ENCODE measurements at regions not wholly inside any gene's neighbourhood (a gene's known extent, or its start where the extent isn't known, plus 50 kb on each side); places are given as distances from the start of the nearest gene placed in this dataset.

DNA sequence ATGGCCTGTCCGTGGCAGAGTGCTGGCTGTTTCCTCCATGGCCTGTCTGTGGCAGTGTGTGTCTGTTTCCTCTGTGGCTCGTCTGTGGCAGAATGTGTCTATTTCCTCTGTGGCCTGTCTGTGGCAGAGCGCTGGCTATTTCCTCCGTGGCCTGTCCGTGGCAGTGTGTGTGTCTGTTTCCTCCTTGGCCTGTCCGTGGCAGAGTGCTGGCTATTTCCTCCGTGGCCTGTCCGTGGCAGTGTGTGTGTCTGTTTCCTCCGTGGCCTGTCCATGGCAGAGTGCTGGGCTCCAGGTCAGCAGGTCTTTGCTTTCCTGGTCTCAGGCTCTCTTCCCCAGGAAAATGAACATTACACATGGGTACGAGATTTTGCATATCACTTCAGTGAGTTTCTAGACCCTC, 138.4 kb upstream of the IPO9 start:
- DNase-seq: no peak

DNA sequence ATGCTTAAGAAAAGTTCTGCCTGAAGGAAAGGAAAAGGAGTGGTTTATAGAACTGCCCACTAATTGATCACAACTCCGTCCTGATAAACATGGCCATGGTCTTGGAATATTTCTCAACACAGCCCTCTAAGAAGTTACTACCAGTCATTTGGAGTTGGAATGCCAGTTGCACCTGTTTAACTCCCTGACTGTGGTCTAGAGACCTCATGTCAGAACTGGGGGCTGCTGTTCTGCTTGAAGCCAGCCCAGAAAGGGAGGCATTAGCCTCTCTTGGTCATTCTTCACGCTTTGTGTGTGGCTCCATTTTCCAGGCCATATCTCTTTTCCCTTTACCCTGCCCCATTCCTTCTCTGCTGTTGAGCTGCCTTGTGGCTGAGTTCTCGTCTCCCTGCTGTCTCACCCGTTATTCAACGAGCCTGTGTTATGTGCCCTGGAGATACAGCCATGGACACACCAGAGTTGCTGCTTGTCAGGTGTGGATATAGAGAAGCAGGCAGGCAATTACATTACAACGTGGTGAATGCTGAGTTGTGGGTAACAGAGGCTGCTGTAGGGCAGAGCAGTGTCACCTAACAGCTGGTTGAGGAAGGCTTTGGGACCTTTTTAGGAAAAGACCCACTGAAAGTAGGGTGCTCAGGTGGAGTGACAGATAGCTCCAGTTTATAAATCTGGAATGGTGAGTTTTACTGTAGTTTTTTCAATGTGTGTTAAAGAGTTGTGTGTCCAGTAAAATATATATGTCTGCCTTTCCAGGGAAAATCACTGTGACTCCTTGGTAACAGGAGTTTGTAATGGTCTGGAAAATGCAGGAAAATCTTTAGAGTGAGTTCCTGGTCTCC, 137.0 kb upstream of the IPO9 start:
- DNase-seq: no peak

DNA sequence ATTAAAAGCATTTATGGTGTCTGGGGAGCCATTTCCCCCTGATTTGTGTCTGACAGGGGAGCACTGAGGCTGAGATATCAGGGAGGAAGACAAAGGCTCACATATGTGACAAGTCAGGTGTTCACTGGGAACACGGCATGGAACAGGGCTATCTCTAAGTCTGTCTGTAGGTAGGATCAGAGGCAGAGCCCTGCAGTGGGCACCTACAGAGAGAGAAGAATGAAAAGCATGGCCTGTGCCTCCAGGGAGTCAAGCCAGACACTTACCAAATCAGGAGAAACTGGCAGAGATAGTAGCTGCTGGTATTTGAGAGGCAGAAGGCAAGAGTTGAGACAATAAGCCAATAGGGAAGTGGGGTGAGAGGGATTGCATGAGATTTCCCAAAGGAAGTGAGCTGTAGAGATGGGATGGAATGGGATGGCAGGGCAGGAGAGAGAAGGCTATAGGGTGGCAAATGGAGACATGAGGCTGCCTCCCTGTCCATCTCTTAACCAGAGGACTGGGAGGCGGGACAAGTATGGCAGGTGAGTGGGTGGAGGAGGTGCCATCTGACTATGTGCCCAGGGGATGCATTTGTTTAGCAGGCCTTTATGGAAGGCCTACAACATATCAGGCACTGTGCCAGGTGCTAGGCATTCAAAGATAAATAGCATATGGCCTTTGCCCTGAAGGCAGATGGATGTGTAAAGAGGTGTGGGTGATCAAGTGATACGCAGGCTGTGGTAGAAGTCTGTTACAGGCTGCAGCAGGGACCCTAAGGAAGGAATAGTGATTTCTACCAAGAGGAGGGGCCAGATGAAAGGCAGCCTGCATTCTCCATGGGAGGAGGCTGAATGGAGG, 136.2 kb upstream of the IPO9 start:
- DNase-seq: no peak

DNA sequence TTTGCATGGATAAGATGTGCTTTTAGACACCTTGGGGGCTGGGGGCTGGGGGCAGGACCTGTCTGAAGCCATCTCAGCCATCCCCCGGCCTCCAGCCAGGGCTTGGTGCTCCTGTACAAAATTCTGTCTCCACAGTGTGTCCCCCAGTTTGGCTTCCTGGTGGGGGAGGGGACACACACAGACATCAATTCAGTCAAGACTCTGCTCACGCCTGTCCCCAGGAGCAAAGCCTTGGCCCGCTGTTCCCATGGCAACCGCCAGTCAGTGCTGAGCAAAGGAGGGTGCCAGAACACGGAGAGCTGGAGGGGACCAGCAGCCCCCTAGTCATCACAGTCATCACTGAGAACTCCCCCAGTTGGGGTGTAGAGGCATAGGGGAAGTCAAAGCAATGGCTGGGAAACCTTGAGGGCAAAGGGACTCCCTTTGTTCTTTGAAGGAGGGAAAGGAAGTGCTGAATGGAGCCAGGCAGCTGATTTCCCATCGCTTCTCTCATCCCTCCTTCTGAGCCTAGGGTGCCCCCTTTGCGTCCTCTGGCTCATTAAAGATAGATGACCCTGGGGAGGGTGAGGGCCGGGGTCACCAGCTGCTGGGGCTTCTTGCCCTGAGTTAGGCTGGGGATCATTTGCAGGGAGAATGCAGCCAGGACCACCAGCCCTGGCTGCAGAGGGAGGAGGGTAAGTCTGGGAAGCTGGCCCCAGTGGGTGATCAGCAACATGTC, 134.9 kb upstream of the IPO9 start:
- DNase-seq: no peak

DNA sequence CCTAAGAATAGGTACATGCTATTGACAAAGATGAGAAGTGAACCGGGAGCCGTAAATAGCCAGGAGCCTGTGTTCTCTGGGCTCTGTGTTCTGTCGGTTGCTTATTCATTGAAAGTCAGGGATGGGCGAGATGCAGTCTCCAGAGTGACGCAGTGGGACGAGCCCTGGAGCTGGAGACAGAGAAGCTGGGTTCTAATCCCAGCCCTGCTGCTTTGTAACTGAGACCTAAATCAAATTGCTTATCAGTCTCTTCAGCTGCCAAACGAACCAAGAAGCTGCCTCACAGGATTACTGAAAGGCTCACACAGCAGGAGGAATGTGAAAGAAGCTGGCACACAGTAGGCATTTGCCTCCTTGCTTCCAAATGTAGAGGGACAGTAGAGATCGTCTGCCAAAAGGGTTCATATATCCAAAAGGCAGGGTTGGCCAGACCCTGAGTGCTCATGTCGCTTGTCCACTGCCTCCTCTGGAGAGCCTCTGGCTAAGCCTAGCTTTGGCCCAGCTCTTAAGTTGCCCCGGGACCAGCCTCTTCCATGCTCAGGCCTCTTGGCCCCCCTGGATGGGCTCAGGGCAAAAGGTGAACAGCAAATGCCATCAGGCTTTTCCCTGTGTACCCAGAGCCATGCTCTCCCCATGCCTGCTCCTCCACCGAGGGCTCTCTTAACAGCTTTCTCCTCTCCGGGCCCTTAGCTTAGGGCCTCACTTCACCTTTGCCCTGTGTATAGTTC, 134.2 kb upstream of the IPO9 start:
- DNase-seq: no peak

DNA sequence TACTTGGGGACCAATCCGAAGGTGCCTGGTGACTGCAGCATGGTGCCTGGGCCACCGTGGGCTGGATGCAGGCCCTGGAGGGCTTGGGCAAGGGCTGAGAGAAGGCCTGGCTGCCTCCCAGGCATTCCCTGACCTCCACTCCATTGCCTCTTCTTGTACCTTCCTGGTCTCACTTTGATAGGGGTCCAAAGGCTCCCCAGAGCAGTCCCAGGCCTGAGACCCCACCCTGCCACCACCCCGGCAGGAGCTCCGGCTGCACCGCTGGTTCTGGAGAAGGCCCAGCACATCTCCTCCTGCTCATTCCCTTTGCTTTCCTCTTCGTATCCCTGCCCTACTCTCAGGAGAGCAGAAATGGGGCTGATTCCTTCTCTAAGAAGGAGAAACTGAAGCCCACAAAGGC, 133.3 kb upstream of the IPO9 start:
- DNase-seq: no peak

DNA sequence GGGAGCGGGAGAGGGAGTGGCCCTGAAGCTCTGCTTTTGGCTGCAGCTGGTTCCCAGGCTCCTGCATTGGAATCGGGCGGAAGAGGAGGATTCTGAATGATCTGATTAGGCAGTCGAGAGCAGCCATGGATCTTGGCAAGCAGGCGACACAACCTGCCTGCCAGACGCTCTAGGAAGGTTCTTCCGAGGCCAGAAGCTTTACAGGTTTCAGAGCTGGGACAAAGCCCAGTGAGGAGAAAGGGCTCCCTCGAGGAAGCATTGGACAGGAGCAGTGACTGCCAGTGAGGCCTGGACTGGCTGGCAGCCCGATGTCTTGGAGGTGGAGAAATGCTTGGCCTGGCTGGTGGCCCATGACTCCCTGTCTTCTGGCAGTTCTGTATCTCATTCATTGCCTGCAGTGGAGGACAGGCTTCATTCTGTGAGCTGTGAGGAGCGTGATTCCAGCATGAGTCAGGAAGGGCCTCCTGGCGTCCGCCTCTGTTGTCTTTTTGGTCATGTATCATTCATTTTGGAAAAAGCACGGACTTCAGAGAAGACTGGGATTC, 132.7 kb upstream of the IPO9 start:
- no peak for DNase-seq

DNA sequence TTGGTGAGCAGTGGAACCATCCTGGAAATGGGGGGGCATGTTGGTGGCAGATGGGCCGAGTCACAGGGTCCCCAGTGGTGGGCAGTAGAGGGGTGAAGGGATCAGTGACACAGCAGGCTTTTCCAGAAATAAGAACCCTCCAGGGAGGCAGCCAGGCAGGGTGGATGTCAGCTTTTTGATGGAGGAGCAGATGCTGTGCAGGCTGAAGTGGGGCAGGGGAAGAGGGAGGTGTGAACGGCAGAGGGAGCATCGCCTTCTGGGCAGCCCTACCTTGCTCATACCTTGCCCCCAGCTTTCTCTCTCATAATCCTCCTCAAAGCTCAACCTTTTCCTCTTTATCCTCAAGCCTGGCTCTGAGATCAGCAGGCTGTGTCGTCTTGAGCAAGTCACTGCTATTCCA, 131.8 kb upstream of the IPO9 start:
- DNase-seq: no peak

DNA sequence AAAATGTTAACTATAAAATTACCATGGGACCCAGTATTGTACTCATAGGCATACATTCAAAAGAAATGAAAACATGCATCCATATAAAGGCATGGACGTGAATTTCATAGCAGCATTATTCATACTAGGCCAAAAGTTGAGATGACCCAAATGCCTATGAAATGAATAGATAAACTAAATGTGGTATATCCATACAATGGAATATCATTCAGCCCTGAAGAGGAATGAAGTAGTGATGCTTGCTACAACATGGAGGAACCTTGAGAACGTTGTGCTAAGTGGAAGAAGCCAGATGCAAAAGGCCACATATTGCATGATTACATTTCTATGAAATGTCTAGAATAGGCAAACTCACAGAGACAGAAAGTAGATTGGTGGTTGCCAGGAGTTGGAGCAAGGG, 127.1 kb upstream of the IPO9 start:
- DNase-seq: no peak

DNA sequence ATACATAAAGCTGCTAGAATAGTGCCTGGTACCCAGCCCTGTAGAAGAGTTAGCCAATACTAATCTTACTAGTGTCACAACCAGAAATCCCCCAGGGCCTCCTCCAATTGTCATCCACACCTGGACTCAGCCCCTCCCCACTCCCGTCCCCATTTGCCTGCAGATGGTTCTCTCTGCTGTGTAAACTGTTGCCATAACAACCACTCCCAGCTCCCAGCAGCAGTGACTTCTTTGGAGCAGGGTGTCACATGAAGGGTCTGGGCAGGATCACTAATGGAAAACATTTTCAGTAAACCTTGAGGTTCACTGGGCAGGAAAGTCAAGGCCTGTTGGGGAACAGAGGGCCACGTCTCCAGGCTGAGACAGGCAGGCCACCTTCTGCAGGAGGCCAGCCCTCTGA, 126.0 kb upstream of the IPO9 start:
- DNase-seq: peak; percentile 97

DNA sequence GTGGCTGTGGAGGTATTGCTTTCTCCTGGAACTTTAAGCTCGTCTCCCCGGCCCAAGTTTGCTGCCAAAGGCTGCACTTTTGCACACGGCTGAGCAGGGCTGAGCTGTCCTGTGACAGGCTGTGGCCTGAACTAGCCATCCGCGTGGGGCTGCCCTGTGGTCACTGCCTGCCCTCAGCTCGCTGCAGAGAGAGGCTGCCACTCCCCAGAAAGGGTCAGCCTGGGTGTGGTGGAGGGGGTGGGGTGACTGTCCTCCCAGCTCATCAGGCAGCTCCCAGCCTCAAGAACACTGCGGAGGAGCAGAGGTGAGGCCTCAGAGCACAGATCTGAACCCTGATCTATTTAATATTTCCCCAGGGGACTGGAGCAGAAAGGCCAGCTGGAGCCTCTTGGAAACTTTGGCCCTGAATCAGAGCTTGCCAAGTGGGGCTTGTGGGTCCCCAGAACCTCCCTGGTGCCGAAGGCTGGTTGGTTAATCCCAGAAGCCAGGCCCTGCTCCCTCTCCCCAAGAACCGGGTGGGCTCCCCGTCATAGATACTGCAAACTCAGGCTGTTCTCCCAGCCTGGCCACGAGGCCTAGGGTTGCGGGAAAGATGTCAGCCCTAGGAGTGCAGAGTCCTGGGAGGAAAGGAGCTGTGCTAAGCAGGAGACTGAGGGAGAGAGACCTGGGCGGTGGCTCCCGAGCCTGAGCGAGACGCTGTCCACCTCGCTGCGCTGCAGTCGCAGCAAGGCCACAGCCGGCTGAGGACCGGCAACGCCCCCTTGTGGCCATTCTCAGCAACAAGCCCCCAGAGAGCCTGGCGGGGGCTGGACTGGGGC, 125.1 kb upstream of the IPO9 start:
- peak; percentile 83 for DNase-seq

DNA sequence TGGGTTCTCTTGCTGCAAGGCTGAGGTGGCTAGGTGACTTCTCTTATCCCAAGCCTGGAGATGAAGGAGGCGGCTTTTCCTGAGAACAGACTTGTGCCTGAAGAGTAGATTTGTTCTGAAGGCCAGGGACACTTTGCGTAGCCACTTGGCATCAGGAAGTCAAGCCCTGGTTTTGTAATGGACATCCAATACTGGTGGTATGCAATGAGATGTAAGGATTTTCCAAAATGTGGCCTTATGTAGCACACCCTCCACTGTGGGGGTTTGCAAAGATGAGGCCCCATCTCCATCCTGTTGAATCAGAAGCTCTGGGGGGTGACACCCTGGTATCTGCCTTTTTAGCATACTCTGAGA, 124.5 kb upstream of the IPO9 start:
- no peak for DNase-seq

DNA sequence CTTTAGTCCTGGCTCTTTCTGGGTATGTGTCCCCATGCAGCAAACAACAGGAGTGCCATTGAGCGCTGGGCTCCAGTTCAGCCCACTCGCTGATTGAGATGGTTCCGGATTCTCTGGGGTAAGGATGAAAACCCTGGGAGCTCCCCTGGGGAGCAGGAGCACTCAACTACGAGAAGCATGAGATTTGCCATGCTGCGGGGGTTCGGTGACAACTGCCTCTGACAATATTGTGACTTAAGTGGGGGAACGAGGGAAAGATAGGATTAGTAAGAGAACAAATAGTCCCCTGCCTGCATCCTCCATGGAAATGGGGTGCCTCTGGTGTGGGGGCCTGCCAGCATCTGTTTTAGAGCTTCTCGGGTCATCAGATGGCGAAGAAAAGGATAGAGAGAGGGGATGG, 123.6 kb upstream of the IPO9 start:
- no peak for DNase-seq

DNA sequence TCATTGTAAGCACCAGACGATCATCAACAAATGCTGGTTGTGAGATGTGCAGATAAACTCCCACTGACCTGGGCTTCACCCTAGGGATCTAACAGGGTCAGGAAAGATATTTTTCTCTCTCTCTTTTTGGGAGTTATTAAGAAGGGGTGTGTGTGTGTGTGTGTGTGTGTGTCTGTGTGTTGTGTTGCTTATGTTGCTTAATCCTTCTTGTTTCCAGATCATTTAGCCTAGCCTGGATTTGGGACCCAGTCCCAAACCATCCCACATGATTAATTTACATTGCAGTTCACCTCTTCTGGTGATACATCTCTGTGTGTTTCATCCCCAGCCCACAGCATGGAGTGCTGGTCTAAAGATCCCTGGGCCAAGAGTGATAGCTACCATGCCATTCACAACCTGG, 122.8 kb upstream of the IPO9 start:
- no peak for DNase-seq

DNA sequence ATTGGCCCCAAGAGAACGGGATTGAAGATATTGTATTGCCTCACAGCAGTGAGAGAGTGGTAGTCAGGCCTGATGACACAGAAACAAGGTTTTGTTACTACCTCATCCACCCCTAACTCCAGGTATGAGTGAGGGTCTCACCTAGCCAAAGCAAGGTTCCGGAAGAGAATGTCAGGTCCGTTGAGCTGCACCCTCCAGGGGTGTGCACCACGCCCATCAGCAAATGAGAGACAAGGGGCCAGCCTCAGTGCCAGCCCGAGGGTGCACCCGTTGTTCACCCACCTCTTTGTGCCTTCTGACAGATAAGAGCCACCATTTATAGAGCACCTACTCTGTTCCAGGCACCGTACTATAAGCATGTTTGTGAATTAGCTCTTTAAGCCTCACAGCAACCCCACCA, 121.9 kb upstream of the IPO9 start:
- DNase-seq: no peak

DNA sequence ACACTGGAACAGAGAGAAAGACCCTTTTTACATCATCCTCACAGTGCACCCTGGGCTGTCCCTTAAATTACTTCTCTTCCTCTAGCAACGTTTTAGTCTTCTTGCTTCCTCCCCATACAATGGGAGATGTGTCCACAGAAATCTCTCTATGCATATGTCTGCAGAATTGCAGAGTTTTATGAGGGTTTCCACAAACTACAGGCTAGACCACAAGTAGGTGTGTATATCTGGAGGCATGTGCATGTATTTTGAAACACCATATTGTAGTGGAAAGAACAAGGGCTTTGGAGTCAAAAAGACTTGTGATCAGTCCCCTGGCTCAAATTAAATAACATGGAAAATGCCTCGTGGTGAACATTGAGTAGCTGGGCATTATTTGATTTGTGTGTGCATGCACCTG, 121.3 kb upstream of the IPO9 start:
- no peak for DNase-seq

DNA sequence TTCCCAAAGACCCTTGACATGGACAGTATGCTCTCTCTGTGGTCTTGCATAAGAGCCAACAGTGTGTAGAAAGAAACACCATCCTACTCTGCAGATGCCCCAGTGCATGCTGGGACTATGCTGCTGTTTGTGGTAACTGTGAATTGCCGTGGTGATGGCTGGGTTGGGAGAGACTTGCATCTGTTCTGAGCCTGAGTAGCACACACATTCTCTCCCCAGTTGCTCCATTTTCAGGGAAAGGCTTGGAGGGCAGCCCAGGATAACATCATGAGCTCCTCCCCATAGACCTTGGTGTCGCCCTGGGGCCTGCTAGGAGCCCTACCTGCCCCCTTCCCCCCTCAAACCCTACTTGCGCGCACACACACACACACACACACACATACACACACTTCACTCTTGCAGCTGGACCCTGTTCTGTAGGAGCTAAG, 120.9 kb upstream of the IPO9 start:
- peak; percentile 52 for DNase-seq

DNA sequence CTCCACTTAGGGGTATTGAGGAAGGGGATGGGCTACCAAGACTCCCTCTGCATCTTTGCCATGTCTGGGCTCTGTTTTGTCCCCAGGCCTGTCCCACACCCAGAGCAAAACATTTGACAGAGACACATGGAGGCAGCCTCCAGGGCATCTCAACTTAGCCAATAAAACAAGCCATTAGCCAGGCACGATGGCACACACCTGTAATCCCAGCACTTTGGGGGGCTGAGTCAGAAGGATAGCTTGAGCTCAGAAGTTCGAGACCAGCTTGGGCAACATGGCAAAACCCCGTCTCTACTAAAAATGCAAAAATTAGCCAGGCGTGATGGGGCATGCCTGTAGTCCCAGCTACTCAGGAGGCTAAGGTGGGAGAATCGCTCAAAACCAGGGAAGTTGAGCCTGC, 120.3 kb upstream of the IPO9 start:
- no peak for DNase-seq

DNA sequence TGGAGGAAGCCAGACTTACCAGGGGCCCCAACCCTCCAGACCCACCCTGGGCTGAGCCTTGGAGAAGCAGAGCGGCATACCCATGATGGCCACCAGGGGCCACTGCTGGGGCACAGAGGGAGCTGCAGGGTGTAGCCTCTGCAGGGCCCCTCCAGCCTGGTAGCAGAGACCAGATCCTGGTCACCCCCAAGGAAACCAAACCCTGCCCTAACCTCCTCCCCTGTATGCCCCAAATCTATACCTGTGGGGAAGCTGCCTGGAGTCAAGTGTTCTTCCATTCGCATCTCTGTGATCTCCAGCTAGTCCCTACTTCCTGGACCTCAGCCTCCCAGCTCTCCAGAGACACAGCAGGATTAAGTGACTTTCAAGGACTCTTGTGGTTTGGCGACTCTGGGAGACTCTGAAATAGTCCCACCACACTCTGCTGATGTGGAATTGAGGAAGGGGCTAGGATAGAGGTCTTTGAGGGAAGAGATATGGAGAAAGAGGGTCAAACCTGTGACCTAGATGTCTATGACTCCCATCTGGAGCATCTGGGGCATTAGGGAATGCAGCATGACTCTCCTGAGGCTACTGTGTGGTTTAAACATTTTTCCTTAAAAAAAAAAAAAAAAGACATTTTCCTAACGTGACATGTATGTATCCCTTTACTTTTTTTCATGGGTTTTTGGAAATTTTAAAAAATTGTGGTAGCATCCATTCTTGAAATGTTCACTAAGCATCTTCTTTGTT, 119.2 kb upstream of the IPO9 start:
- peak; percentile 26 for DNase-seq

DNA sequence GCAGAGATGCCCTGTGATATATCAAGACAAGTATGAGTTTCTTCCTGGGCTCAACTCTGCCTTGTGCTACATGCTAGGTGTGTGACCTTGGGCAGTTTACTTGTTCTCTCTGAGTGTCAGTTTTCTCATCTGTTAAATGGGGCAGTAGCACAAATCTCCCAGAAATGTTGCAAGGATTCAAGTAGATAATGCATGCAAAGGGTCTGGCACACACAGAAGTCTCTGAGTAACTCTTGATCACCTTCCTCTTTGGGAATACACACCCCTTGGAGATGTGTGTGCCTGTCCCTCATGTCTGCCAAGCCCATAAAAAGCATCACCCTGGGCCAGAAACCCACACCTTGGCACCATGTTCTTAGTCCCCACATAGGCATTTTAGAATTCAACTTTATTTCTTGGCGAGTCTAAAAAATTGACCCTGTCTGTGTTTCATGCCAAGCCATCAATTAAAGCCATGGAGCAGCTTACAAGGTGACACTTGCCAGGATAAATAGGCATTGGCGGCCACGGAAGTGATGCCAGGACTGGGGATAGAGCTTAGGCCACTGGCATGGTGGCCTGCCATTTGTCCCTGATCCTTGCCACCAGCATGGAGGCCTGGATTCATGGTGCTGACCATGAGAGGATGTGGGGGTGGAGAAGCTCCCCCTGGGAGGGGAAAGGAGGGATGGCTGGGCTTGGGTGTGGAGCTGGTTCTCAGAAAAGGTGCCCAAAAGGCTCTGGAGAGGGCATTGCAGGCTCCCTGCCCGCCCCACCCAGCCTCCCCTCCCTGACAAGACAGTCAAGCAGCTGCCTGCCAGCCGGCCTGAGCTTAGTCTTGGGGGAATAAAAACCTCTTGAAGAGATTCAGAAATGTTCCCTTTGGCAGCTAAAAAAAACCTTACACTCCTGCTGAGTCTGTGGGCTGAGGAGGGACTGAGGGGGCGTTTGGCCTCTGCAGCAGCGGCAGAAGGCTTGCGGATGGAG, 118.0 kb upstream of the IPO9 start:
- DNase-seq: no peak
